ENCODE measurements at regions not wholly inside any gene's neighbourhood (a gene's known extent, or its start where the extent isn't known, plus 50 kb on each side); places are given as distances from the start of the nearest gene placed in this dataset.

GRCh38 chr4:36426741-36427140 is 145.3 kb downstream of the DTHD1 start:
- POLR2A ChIA-PET = no interaction called here
- TF ChIP-seq ZNF133 (tag by site-specific recombination; IDR thresholded peaks at IDR 0.05) (no peak), ZNF518A (tag by site-specific recombination; conservative IDR thresholded peaks at IDR 0.05; ENCODE audit: low read depth) (no peak), ZBTB10 (tag by site-specific recombination; IDR thresholded peaks at IDR 0.05) (no peak), ZNF350 (tag by site-specific recombination; IDR thresholded peaks at IDR 0.05) (no peak), ZFP41 (tag by site-specific recombination; IDR thresholded peaks at IDR 0.05; ENCODE audit: borderline replicate concordance) (no peak), ZNF324 (tag by site-specific recombination; IDR thresholded peaks at IDR 0.05) (no peak), ZNF169 (tag by site-specific recombination; IDR thresholded peaks at IDR 0.05) (no peak), ZNF837 (tag by site-specific recombination; IDR thresholded peaks at IDR 0.05) (no peak), ZNF280C (tag by site-specific recombination; IDR thresholded peaks at IDR 0.05) (no peak), ZBTB8A (tag by site-specific recombination; IDR thresholded peaks at IDR 0.05) (no peak), KLF1 (tag by site-specific recombination; IDR thresholded peaks at IDR 0.05) (no peak), ZNF398 (tag by site-specific recombination; IDR thresholded peaks at IDR 0.05) (no peak), ZNF302 (tag by site-specific recombination; IDR thresholded peaks at IDR 0.05; ENCODE audit: low read depth) (no peak), ZNF449 (tag by site-specific recombination; IDR thresholded peaks at IDR 0.05) (no peak), MZF1 (tag by site-specific recombination; IDR thresholded peaks at IDR 0.05; ENCODE audit: borderline replicate concordance) (no peak), HOXA7 (CRISPR knock-in tag; IDR thresholded peaks at IDR 0.05; ENCODE audit: borderline replicate concordance) (no peak)
- H3K36me3 ChIP-seq (ENCODE audit: control insufficient read depth in 2 of 2, insufficient read depth in 1 of 2, low read length in 2 of 2) = no peaks in the 10 kb centered on the region
- H3K4me1 ChIP-seq (ENCODE audit: control insufficient read depth, insufficient read depth, low read length) = no peaks in the 10 kb centered on the region
- H3K9me3 ChIP-seq (ENCODE audit: control insufficient read depth, insufficient read depth, low read depth, low read length) = no peaks in the 10 kb centered on the region
- H3K4me3 ChIP-seq (ENCODE audit: low read depth, low read length) = no peak overlapping the region
- H3K27ac ChIP-seq (ENCODE audit: extremely low read depth, low read depth, low read length) = no peak overlapping the region
- CTCF ChIA-PET = no interaction called here

All from HEK293 (cell line).